Stomach (tissue), 8 donors: ENCODE measurements at regions not wholly inside any gene's neighbourhood (a gene's known extent, or its start where the extent isn't known, plus 50 kb on each side); places are given as distances from the start of the nearest gene placed in this dataset.

Source experiments
- DNase-seq, 2 donors: peaks; one replicate each; pipeline versions ENCODE4 v3.0.0 to v3.0.0-alpha.2; 2013 to 2019
- H3K27ac ChIP-seq, 5 donors: fragments of 200-600 bp in 4 of 5; sonication (generic) in 4 of 5; one replicate each; pipeline ENCODE4 v1.5.1; 2013 to 2019; ENCODE audit warnings: mild to moderate bottlenecking in 1 of 5, moderate library complexity in 1 of 5
- H3K27me3 ChIP-seq, 3 donors: fragments of 200-600 bp; sonication (generic); one replicate each; pipeline ENCODE4 v1.5.1; 2017 to 2019; ENCODE audit warnings: mixed run types in 1 of 3
- H3K36me3 ChIP-seq, 4 donors: fragments of 200-600 bp; sonication (generic); 1 replicate in 3 of 4; 2 replicates in 1 of 4; pipeline ENCODE4 v1.5.1; 2016 to 2019
- H3K4me1 ChIP-seq, 4 donors: fragments of 200-600 bp; sonication (generic); one replicate each; pipeline ENCODE4 v1.5.1; 2016 to 2019
- H3K4me3 ChIP-seq, 4 donors: fragments of 200-600 bp; sonication (generic) in 3 of 4; one replicate each; pipeline ENCODE4 v1.5.1; 2016 to 2019; ENCODE audit warnings: mild to moderate bottlenecking in 1 of 4
- H3K9me3 ChIP-seq, 4 donors: fragments of 200-600 bp; sonication (generic); one replicate each; pipeline ENCODE4 v1.5.1; 2016 to 2019
- EP300 ChIP-seq: sonication (generic); formaldehyde crosslinking; IDR thresholded peaks from one replicate; pipeline ENCODE4 v1.6.1; 2017; ENCODE audit warnings: antibody characterized with exemption
- POLR2A ChIP-seq, 4 donors: fragments of 450-650 bp; IDR thresholded peaks; one replicate each; pipeline ENCODE4 v1.6.1; 2016; ENCODE audit warnings: antibody characterized with exemption in 4 of 4, control low read depth in 2 of 4, mild to moderate bottlenecking in 1 of 4, moderate library complexity in 1 of 4
- POLR2AphosphoS5 ChIP-seq, 3 donors: sonication (generic); formaldehyde crosslinking; IDR thresholded peaks; one replicate each; pipeline ENCODE4 v1.6.1; 2016; ENCODE audit warnings: antibody characterized with exemption in 3 of 3
- WGBS, 5 donors: extraction: QIAGEN DNeasy Blood & Tissue Kit in 3 of 5; methylation state at CpG; one replicate each; pipeline versions ENCODE4 v1.1.5 to v1.1.7; 2013 to 2018; 5-methylcytosine and 5-hydroxymethylcytosine counted together
- intact Hi-C: fragments of 100-400 bp; cut with DNase I; formaldehyde crosslinking; loops from one replicate; pipeline ENCODE4 v1.15.1; 2023; ENCODE audit warnings: low total_unique reads
- TF ChIP-seq, protein P1 (sequence below), 7 experiments: fragments of 450-650 bp in 4 of 7; fragments of 200-600 bp in 3 of 7; sonication (generic) in 3 of 7; IDR thresholded peaks; one replicate each; pipeline ENCODE4 v1.5.1; 2016 to 2019; ENCODE audit warnings: antibody characterized with exemption in 7 of 7, control low read depth in 2 of 7, mild to moderate bottlenecking in 1 of 7
- donor health status: healthy with polysubstance abuse.
- donor health status: Bipolar disorder and iron deficiency.
- donor health status: healthy.

DNA sequence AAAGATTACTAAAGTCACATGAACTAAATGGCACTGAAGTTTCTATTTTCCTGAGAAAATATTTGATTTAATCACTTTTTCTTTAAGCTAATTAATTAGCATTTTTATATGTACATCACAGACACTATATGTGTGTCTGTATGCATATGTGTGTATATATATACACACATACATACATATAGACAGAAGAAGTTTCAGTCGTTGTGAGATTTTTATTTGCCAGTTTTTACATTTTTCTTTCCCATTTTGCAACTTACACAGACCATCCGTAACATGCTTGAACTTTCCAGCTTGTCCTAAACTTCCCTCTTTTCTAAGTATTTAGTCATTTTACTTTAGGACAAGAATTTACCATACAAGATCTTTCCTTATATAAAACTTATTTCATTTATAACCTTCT, 299.1 kb downstream of the IPO8 start:
- no peak for DNase-seq
- Histone ChIP-seq H3K9me3 (peaks cover 0 to 11% (median 2%) of the 10 kb centered on the region in 4 donors), H3K4me1 (no peaks in the 10 kb centered on the region), H3K27ac (no peak overlapping the region), H3K36me3 (no peaks in the 10 kb centered on the region), H3K4me3 (no peak overlapping the region), H3K27me3 (no peaks in the 10 kb centered on the region)
- intact Hi-C loops: no loop called here
- 74 to 84% (median 77%) methylated on average over 2 of the region's 2 CpGs for WGBS, 5 donors
- TF ChIP-seq, protein P1, sequence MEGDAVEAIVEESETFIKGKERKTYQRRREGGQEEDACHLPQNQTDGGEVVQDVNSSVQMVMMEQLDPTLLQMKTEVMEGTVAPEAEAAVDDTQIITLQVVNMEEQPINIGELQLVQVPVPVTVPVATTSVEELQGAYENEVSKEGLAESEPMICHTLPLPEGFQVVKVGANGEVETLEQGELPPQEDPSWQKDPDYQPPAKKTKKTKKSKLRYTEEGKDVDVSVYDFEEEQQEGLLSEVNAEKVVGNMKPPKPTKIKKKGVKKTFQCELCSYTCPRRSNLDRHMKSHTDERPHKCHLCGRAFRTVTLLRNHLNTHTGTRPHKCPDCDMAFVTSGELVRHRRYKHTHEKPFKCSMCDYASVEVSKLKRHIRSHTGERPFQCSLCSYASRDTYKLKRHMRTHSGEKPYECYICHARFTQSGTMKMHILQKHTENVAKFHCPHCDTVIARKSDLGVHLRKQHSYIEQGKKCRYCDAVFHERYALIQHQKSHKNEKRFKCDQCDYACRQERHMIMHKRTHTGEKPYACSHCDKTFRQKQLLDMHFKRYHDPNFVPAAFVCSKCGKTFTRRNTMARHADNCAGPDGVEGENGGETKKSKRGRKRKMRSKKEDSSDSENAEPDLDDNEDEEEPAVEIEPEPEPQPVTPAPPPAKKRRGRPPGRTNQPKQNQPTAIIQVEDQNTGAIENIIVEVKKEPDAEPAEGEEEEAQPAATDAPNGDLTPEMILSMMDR (IDR thresholded peaks at IDR 0.05): no peak
- TF ChIP-seq EP300: no peak
- no peak for TF ChIP-seq POLR2A (IDR thresholded peaks at IDR 0.05)
- TF ChIP-seq POLR2AphosphoS5 (IDR thresholded peaks at IDR 0.05): no peak

DNA sequence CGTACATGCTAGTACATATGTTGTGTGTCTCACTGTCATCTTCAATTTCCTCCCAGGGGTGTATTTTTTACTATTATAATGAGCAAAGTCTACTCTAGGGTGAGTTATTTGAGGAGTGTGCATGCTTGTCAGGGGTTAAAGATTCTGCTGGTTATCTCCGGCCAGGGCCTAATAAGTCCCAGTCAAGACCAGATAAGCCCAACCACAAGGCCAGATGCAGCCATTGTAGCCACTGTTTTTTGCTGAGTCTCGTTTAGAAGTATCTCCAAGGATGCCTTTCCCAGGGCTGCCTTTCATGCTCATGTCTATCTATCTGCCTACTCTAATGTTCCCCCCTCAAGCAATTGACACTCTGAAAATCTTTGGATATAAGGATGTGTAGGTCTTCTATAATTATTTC, 300.5 kb downstream of the IPO8 start:
- intact Hi-C loops: no loop called here
- Histone ChIP-seq H3K27ac (no peak overlapping the region), H3K4me3 (no peak overlapping the region), H3K4me1 (no peaks in the 10 kb centered on the region), H3K36me3 (no peaks in the 10 kb centered on the region), H3K9me3 (peaks cover 0 to 11% (median 3%) of the 10 kb centered on the region in 4 donors), H3K27me3 (no peaks in the 10 kb centered on the region)
- no peak for TF ChIP-seq POLR2AphosphoS5 (IDR thresholded peaks at IDR 0.05)
- TF ChIP-seq POLR2A (IDR thresholded peaks at IDR 0.05): no peak
- TF ChIP-seq, protein P1 (IDR thresholded peaks at IDR 0.05): no peak
- no peak for TF ChIP-seq EP300
- DNase-seq: no peak
- 51 to 66% (median 54%) methylated on average over 3 of the region's 3 CpGs for WGBS, 5 donors

DNA sequence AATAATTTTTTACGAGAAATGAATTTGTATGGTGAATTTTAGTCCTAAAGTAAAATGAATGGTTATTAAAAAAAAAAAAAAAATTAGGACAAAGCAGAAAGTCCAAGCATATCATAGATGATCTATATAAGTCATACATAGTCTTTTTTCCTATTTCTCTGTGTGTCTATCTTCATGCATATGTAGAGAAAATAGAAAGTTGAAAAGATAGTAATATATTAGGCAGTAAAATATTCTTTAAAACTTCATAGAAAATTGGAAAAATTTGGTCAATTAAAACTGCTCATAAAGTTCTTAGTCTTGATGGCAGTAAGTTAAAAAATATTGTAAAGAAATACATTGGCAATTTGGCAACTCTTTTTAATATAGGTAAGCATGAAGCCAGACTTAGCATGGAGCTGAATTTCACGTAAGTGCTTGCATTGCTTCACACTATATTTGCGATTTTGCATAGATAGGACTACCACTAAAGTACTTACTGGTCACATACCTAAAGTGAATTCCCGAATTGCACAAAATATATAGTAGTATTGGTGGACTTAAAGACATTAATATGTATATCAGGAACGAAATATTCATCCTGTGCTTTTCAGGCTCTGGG, 303.8 kb downstream of the IPO8 start:
- H3K4me3 ChIP-seq: no peak overlapping the region
- 77 to 85% (median 82%) methylated on average over 5 of the region's 5 CpGs for WGBS, 5 donors
- H3K27ac ChIP-seq: no peak overlapping the region
- DNase-seq: no peak
- TF ChIP-seq POLR2A (IDR thresholded peaks at IDR 0.05) (no peak), POLR2AphosphoS5 (IDR thresholded peaks at IDR 0.05) (no peak), EP300 (no peak)
- TF ChIP-seq, protein P1 (IDR thresholded peaks at IDR 0.05): no peak
- H3K27me3 ChIP-seq: no peaks in the 10 kb centered on the region
- H3K4me1 ChIP-seq: no peaks in the 10 kb centered on the region
- no peaks in the 10 kb centered on the region for H3K36me3 ChIP-seq
- peaks cover 0 to 9% (median 0%) of the 10 kb centered on the region in 4 donors for H3K9me3 ChIP-seq
- intact Hi-C loops: no loop called here

DNA sequence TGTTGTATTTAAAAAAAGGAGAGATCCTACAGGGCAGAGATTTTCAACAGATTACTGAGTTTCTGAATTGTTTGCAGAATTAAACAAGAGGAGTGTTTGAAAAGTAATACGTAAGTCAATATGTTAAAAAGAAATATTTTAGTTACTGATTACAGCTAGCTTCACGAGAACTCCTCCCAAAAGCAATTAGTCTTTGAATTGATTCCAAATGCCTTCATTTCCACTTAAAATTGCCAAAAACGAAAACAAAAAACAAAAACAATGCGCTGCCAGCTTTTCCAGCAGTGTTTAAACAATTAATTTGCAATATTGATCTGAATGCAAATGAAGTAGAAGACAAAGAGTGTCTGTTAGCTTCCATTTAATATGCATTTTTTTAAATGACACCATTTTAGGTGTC, 310.0 kb downstream of the IPO8 start:
- TF ChIP-seq EP300: no peak
- TF ChIP-seq, protein P1 (IDR thresholded peaks at IDR 0.05): no peak
- no peak for TF ChIP-seq POLR2AphosphoS5 (IDR thresholded peaks at IDR 0.05)
- no peak for TF ChIP-seq POLR2A (IDR thresholded peaks at IDR 0.05)
- 41 to 64% (median 52%) methylated on average over 4 of the region's 4 CpGs for WGBS, 5 donors
- intact Hi-C loops: no loop called here
- no peaks in the 10 kb centered on the region for H3K27me3 ChIP-seq
- H3K27ac ChIP-seq: no peak overlapping the region
- no peak for DNase-seq
- no peaks in the 10 kb centered on the region for H3K36me3 ChIP-seq
- H3K4me3 ChIP-seq: no peak overlapping the region
- peaks cover 0 to 6% (median 0%) of the 10 kb centered on the region in 4 donors for H3K9me3 ChIP-seq
- H3K4me1 ChIP-seq: no peaks in the 10 kb centered on the region
